Posterior vena cava (tissue), 2 donors: ENCODE measurements at regions not wholly inside any gene's neighbourhood (a gene's known extent, or its start where the extent isn't known, plus 50 kb on each side); places are given as distances from the start of the nearest gene placed in this dataset.
"Not testable (repeated sequence)": the region's sequence is repeated elsewhere in the genome, so short reads cannot be mapped to it uniquely, and the experiment has no call there.

Source experiments
- DNase-seq: peaks from one replicate; pipeline ENCODE4 v3.0.0-alpha.2; 2020; ENCODE audit warnings: low spot score
- intact Hi-C, 2 donors: fragments of 100-400 bp; cut with DNase I; formaldehyde crosslinking; loops; one replicate each; pipeline versions ENCODE4 v1.14.1 to v1.14.2; 2022 to 2023
- donor health status: DM: yes; HTN: yes; CAD: no.
- donor health status: DM: yes; HTN: yes; CAD: no.

GRCh38 chr11:34001557-34002064, 49.9 kb upstream of the CAPRIN1 start:
- DNase-seq = no peak
- intact Hi-C loops = no loop called here

GRCh38 chr11:33999393-33999792, 52.1 kb upstream of the CAPRIN1 start:
- intact Hi-C loops = loop anchor here (5.0 to 10.0 kb wide), 3 partner anchors 105 to 358 kb away; partner anchors contain the start of genes ABTB2 (in 2 of the 2) and NAT10 (in 1 of the 2)
- no peak for DNase-seq

DNA sequence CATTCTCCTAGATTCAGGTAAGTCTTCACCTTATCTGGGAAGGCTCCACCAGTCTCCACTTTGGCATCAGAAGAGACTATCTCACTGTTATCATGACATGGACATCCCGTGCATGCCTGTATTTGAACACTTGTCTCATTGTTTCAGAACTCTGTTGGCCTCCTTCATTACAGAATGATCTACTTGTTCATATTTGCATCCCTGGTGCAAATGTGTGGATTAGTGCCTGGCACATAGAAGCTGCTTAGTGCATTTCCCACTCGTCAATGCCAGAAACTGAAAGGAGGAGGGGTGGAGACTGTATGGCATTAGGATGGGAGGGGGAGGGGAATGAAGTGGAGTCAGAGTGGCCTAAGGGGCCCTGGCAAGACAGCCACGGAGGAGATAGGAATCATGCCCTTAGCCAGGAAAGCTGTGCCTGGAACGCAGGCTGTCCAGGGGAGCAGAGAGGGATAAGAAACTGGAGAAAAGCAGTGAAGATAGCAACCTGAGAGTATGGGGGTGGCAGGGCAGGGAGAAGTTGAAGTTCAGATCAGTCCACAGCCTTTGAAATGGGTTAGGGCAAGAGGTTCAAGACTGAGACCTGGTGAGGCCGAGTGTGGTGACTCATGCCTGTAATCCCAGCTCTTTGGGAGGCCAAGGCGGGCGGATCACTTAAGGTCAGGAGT, 53.8 kb upstream of the CAPRIN1 start:
- intact Hi-C loops = loop anchor here (5.0 to 10.0 kb wide), 3 partner anchors 107 to 360 kb away; partner anchors contain the start of genes ABTB2 (in 2 of the 2) and NAT10 (in 1 of the 2)
- no peak for DNase-seq

DNA sequence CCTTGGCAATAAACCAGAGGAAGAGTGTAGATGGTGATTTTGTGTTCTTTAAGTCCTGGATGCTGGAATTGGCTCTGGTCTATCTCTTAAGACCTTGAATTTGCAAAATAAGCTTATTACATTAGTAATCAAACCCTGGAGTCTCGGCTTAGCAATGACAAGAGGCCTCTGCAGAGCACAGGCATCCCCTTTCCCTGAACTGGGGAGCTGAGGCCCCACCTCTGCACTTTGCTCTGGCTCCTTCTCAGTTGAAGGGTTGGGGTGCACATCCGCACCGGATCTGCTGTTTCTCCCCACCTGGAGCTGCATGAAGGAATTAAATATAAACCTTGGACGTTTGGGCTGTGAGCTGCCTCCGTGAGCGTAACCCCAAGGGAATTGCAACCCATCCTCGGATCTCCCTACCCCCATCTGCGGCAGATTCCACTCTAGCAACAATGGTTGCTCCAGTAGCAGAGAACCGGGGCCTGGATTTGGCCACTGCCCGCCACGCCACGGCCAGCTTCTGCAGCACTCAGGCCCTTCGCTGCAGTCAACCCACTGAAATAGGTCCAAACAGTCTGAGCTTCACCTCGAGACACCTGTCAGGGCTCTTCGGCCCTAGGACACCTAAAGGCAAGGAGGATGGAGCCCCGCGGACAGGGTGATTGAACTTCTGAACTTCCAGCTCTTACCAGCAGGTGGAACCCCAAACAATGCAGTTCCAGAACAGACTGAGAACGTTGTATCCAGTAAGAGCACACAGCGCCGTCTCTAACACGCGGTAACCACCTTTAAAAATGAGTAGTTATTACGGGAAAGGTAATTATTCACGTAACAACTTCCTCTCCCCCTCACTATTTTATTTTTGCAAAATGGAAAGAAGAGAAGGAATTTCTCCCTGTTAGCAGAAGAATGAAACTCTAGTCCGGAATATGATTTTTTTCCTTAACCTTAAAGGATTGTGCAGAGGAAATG, 54.8 kb upstream of the CAPRIN1 start:
- DNase-seq = no peak

DNA sequence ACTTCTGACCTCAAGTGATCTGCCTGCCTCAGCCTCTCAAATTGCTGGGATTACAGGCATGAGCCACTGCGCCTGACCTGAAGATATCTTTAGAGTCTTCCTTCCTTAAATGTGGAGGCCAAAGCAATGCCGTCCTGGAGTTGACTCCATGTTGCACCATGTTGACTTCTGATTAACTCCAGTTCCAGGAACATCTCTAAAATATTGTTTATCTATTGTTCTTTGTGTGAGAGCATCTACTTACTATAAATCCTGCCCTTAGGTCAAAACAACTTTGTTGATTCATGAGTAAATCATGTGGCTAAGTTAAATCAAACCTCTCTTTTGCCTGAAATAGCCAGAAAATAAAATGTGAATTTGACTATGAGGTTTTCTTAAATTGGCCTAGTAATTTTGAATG, 56.6 kb upstream of the CAPRIN1 start:
- DNase-seq = no peak
- intact Hi-C loops = loop anchor here (5.0 to 10.0 kb wide), 3 partner anchors 110 to 362 kb away; partner anchors contain the start of genes ABTB2 (in 2 of the 2) and NAT10 (in 1 of the 2)

More for the DNA sequence above, 54.8 kb upstream of the CAPRIN1 start:
- intact Hi-C loops = loop anchor here (5.0 to 10.0 kb wide), 3 partner anchors 108 to 361 kb away; partner anchors contain the start of genes ABTB2 (in 2 of the 2) and NAT10 (in 1 of the 2)

DNA sequence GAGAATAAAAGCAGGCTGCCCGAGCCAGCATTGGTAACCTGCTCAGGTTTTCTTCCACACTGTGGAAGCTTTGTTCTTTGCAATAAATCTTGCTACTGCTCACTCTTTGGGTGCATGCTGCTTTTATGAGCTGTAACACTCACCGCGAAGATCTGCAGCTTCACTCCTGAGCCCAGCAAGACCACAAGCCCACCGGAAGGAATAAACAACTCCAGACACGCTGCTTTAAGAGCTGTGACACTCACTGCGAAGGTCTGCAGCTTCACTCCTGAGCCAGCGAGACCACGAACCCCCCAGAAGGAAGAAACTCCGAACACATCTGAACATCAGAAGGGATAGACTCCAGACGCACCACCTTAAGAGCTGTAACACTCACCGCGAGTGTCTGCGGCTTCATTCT, 60.4 kb upstream of the CAPRIN1 start:
- intact Hi-C loops = loop anchor here in 1 of 2 donors (10.0 kb wide), 2 partner anchors 114 to 364 kb away; partner anchors contain the start of genes ABTB2 and NAT10
- DNase-seq = not testable (repeated sequence)

DNA sequence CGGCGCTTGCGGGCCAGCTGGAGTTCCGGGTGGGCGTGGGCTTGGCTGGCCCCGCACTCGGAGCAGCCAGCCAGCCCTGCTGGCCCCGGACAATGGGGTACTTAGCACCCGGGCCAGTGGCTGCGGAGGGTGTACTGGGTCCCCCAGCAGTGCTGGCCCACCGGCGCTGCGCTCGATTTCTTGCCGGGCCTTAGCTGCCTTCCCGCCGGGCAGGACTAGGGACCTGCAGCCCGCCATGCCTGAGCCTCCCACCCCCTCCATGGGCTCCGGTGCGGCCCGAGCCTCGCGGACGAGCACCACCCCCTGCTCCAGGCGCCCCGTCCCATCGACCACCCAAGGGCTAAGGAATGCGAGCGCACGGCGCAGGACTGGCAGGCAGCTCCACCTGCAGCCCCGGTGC, 61.4 kb upstream of the CAPRIN1 start:
- intact Hi-C loops = loop anchor here in 1 of 2 donors (10.0 kb wide), 2 partner anchors 115 to 365 kb away; partner anchors contain the start of genes ABTB2 and NAT10
- not testable (repeated sequence) for DNase-seq

DNA sequence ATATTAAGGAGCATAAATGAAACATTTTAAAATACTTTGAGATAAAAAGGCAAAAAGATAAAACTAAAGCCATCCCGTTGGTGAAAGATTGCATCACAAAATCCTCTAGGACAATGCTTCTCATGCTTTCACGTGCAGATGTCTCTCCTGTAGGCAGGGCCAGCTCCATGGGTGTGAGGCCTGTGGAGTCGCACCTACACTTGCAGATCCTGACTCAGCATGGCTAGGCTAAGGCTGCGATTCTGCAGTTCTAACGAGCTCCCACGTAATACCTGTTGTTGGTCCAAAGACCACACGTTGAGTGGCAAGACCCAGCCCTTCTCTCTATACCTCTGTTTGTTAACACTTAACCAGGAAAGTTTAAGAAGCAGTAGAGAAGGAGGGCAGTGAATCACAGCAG, 62.1 kb upstream of the CAPRIN1 start:
- intact Hi-C loops = no loop called here

DNA sequence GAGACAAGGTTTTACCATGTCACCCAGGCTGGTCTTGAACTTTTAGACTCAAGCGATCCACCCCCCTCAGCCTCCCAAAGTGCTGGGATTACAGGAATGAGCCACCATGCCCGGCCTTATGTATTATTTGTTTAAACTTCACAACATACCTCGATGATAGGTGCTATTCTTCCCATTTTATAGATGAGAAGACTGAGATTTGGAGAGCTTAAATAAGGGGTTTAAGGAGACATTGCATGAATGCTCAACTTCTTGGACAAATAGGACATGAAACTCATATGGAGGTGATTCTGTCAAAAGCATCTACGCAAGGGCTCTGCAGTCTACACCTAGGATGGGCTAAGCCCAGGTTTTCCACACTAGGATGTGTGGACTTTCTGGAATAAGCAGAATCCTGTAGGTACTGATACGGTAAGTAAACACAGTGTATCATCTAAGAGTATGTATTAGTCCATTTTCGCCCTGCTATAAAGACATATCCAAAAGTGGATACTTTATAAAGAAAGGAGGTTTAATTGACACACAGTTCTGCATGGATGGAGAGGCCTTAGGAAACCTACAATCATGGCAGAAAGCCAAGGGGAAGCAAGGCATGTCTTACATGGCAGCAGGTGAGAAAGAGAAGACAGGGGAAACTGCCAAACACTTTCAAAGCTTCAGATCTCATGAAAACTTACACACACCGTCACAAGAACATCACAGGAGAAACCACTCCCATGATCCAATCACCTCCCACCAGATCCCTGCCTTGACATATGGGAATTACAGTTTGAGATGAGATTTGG, 62.8 kb upstream of the CAPRIN1 start:
- intact Hi-C loops = no loop called here
- no peak for DNase-seq

More for the DNA sequence above, 62.1 kb upstream of the CAPRIN1 start:
- no peak for DNase-seq

- intact Hi-C loops = no loop called here
- peak; percentile 87 for DNase-seq
Observed at GRCh38 chr11:33987975-33988580, 63.5 kb upstream of the CAPRIN1 start.

DNA sequence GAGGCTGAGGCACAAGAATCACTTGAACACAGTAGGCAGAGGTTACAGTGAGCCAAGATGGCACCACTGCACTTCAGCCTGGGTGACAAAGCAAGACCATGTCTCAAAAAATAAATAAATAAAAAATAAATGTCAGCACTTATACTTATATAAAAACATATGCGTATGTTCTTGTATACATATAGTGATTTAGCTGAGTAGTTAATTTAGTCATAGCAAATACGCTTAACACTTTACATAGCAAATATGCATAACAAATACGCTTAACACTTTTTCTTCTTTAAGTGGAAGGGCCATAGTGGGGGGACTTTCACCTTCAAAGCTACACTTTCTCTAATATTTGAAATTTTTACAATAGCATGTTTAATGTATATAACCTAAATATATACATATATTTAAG, 64.0 kb upstream of the CAPRIN1 start:
- intact Hi-C loops = no loop called here
- no peak for DNase-seq

DNA sequence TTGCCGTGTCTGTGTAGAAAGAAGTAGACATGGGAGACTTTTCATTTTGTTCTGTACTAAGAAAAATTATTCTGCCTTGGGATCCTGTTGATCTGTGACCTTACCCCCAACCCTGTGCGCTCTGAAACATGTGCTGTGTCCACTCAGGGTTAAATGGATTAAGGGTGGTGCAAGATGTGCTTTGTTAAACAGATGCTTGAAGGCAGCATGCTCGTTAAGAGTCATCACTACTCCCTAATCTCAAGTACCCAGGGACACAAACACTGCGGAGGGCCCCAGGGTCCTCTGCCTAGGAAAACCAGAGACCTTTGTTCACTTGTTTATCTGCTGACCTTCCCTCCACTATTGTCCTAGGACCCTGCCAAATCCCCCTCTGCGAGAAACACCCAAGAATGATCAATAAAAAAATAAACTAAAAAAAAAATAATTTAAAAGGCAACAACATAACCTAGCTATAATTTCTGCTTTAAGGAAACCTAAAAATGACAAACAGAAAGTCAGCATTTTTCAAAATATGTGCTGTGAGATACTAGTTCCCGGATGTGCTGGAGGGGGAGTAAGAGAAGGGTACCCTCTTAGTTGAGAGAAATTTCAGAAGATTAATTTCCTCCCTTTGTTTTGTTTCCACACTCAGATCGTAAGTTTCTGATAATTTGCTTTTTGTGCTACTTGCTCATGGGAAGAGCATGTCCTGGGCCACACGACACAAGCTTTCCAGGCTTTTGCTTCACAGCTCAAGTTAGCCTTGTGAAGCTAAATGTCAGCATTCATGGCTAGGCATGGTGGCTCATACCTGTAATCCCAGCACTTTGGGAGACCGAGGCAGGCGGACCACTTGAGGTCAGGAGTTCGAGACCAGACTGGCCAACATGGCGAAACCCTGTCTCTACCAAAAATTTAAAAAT, 64.7 kb upstream of the CAPRIN1 start:
- DNase-seq, intact Hi-C loops: not testable (repeated sequence)

- DNase-seq = no peak
- intact Hi-C loops = no loop called here
Observed at GRCh38 chr11:33984682-33985389, 66.7 kb upstream of the CAPRIN1 start.

GRCh38 chr11:33982661-33983060, 68.9 kb upstream of the CAPRIN1 start:
- DNase-seq = no peak
- intact Hi-C loops = no loop called here

GRCh38 chr11:33980897-33981296, 70.6 kb upstream of the CAPRIN1 start:
- intact Hi-C loops = no loop called here
- no peak for DNase-seq

- intact Hi-C loops = no loop called here
- DNase-seq = no peak
Observed at GRCh38 chr11:33978376-33978775, 73.2 kb upstream of the CAPRIN1 start.

DNA sequence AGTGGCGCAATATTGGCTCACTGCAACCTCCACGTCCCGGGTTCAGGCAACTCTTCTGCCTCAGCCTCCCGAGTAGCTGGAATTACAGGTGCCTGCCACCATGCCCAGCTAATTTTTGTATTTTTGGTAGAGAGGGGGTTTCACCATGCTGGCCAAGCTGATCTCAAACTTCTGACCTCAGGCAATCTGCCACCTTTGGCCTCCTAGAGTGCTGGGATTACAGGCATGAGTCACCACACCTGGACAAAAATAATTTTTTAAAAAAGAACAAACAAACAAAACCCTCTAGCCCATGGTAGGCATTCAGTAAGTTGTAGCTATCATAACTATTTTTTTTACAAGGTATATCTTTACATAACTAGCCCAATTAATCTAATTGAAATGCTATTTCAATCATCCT, 73.9 kb upstream of the CAPRIN1 start:
- intact Hi-C loops = no loop called here
- DNase-seq = no peak
